GM21360 (cell line): ENCODE measurements at regions not wholly inside any gene's neighbourhood (a gene's known extent, or its start where the extent isn't known, plus 50 kb on each side); places are given as distances from the start of the nearest gene placed in this dataset.
A peak's percentile ranks its signal among the peaks of the same experiment; 100 is the strongest.
"Not testable (repeated sequence)": the region's sequence is repeated elsewhere in the genome, so short reads cannot be mapped to it uniquely, and the experiment has no call there.

Experiments used
- ATAC-seq: cut with Tn5 transposase; IDR thresholded peaks from one replicate; pipeline ENCODE4 v1.9.1; 2021; ENCODE audit warnings: mild to moderate bottlenecking, moderate library complexity; ENCODE audit not compliant: unreplicated experiment

DNA sequence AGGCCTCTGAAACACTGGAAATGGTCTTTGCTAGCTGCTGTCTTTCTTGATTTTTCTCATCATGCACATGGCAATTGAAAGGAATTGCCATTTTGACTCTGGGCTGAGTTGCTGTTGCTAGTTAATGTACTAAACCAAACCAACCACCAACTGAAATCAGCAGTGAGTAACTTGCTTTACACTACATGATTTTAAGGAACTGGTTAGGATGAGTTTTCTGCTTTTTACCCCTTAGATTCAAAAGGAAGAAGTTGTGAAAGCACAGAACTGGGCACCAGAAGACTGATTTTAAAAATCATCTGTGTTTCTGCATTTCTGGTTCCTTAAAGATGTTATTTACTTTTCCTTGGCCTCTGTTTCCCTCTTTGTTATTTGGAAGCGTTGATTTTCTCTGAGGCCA is 361.9 kb downstream of the HLX start:
- no peak for ATAC-seq

DNA sequence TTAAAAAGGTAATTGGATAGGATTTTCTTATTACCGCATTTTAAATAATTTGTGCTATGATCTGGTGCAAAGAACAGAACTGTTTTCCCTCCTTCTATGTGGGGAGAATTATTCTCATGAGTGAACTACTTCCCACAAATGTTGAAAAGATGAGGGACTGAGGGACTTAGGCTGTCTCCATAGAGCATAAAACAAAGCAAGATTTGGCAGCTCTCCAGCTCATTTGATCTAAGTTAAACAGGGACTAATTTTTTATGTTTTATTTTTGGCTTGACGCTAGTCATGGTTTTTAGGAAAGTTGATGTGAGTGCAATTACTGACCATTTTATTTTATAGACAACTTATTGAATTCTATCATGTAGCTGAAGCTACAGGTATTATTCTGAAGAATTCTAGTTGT is 362.3 kb downstream of the HLX start:
- no peak for ATAC-seq

DNA sequence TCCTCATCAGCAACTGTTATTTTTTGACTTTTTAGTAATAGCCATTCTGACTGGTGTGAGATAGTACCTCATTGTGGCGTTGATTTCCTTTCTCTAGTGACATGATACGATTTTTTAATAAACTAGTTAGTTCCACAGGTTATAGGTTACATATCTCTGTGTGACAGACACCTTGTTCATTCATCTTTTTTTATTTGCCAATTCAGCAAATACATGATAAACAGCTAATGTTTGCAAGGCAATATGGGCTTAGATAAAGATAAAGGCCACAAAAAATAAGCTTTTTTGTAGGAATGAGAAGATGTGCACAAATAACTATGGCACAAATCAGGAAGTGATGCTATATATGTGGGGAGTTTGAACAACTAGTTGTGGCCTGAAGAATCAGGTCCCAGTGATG is 366.8 kb downstream of the HLX start:
- no peak for ATAC-seq

DNA sequence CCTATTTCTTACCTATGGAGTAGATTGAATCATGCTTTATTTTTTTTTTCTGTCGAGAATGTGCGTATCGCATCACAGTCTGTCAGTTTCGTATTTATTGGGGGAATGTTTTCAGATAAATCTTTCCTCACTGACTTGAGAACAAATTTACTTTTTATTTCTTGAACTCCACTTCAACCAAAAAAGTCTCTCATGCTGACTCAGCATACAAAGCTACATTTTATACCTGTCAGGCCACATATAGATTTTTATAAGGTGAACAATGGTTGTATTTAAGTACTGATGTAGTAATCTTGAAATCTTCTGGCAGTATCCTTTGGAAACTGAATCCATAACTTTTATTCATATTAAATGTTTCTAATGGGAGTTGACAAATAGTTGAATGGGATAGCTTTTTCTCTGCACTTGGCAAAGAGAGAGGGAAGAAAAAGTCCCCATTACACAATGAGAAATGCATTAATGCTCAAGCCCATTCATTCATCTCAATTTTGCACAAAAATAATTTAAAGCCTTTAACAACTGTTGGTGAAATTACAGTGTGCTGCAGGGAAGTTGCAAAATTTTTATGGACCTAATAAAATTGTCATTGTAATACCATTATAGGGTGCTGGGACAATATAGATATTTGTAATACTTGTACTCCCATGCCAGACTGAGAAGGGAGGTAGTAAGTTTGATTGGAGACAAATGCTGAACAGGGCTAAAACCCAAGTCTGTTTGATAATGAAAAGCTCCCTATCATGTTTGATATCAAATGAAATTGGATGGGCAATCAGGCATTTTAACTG is 367.6 kb downstream of the HLX start:
- ATAC-seq, result no peak

DNA sequence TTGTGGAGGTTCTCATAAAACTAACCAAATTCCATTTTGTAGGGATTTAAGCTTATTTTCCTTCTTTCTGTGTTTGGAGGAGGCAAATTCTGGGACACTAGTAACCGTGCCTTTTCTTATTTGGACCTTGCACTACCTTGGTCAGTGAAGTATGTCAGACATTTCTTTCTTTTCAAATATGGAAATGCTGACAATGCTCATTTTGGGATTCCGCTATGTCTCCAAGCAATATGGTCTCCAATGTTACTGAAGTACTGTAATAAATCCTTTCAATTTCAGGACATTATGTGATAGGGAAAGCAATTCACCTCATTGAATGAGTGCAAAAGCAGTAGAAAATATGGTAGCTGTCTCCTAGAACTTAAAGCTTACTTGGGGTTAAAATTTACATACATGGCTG is 372.3 kb downstream of the HLX start:
- no peak for ATAC-seq

DNA sequence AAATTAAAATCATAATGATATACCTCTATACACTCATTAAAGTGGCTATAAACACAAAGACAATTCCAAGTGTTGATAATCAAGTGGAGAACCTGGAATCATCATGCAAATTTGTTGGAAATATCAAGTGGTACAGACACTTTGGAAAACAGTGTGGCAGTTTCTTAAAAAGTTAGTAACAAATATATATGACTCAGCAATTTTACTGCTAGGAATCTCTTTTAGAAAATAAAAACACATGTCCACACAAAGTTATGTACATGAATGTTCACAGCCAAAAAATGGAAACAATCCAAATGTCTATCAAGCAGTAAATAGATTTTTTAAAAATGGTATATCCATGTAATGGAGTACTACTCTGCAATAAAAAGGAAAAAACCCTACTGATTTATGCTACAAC is 375.6 kb downstream of the HLX start:
- ATAC-seq, result no peak

DNA sequence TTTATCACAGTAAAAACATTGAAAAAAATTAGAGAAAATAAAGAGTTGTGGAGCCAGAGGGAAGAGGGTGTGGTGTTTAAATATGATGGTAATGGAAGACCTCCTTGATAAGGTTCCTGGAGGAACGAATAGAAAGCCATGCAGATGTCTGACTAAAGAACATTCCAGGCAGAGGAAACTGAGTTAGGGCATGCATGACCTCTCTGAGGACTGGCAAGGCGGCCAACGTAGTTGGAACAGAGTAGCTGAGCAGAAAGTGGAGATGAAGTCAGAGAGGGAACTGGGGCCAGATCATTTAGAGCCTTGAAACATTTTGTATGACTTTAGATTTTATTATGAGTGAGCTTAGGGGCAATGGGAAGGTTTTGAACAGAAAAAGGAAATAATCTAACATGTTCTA is 377.5 kb downstream of the HLX start:
- no peak for ATAC-seq

DNA sequence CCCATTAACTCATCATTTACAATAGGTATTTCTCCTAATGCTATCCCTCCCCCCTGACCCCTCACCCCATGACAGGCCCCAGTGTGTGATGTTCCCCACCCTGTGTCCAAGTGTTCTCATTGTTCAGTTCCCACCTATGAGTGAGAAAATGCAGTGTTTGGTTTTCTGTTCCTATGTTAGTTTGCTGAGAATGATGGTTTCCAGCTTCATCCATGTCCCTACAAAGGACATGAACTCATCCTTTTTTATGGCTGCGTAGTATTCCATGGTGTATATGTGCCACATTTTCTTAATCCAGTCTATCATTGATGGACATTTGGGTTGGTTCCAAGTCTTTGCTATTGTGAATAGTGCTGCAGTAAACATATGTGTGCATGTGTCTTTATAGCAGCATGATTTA is 378.3 kb downstream of the HLX start:
- ATAC-seq, result not testable (repeated sequence)

DNA sequence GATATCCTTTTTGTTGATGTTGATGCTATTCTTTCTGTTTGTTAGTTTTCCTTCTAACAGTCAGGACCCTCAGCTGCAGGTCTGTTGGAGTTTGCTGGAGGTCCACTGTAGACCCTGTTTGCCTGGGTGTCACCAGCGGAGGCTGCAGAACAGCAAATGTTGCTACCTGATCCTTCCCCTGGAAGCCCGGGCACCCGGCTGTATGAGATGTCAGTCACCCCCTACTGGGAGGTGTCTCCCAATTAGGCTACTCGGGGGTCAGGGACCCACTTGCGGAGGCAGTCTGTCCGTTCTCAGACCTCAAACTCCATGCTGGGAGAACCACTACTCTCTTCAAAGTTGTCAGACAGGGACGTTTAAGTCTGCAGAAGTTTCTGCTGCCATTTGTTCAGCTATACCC is 383.4 kb downstream of the HLX start:
- ATAC-seq, result not testable (repeated sequence)

DNA sequence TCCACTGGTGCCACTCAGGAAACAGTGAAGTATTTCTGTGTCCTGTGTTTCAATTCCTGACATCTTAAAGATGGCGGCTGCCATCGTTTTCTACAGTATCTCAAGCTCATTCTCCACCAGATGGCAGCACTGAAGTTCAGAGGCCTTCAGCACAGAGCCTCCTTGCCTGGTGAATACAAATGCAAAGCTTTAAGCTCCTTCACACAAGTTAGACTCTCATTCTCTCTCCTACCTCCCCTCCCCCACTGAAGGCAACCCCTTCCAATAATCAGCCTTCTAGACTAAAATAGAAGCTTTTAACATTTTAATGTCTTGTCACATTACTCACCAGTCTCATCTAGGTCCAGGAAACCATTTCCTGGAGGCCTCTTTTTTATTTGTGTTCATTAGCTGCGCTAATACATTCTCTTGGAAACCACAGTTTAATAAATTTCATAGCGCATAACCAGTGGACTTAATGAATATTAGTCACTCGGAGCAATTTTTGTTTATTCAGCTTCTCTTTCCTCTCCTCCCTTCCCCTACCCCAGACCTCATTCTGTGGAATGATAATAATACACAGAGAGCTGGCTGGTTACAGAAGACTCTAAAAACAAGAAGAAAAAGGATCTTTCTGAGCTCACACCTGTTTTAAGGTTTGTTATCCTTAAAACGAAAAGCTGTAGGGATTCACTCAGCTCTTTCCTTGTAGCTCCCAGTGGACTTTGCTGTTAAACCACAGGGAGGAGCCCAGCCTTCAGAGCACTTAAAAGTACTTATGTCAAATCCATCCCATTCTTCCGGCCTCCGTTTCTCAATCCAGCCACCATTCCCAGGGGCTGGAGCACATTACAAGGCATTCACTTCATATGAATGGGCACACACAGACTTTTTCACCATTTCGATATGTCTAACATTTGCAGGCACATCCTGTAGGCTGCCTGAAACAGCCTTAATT is 384.9 kb downstream of the HLX start:
- peak; percentile 96 for ATAC-seq

DNA sequence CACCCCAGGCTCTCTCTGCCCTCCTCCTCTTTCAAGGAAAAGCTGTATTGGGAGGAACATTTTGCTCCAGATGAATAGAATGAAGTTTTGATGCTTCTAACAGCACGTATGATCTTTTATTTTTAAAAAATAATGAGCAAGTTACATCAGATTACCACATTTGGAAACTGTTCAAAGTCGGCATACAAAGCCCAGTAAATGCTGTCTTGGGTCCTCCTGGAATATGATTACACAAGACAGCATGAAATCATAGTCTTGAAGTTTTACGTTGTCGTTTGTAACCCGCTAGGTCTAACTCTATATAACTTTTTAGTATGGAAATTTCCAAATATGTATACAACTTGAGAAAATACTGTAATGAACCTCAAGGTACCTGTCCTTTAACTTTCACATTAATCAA is 385.6 kb downstream of the HLX start:
- ATAC-seq, result no peak

DNA sequence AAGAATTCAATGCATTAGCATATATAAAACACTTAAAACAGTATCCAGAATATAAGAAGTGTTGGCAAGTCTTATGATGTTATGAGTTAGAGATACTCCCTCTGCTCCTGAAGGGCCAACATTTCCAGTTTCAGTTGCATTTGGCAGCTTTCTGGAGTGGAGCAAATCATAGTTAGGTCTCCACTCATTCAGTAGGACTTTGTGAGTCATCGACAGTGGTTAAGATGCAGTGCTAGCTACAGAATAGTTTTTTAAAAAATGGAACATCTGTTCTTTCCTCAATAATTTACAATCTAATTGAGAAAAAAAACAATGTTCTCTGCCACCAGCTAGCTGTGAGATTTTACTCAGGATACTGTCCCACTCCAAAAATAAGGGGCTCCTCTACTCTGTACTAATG is 389.1 kb downstream of the HLX start:
- no peak for ATAC-seq

DNA sequence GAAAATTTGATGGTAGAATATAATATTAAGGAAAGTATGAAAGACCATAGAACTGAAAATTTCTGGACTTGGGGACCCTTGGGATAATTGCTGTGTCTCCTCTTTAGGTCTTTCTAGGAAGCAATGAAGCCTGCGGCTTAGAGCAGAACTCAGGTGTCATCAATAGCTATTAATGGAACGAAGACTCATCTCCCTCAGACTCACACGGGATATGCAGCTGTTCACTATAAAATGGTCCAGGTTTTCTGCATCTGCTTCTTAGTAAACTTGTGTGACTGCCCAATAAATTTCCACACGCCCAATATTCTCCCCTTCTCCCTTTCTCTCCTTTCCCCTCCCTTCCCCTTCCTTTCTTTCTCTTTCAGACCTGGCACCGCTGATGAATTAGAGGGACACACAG is 392.5 kb downstream of the HLX start:
- ATAC-seq, result no peak

DNA sequence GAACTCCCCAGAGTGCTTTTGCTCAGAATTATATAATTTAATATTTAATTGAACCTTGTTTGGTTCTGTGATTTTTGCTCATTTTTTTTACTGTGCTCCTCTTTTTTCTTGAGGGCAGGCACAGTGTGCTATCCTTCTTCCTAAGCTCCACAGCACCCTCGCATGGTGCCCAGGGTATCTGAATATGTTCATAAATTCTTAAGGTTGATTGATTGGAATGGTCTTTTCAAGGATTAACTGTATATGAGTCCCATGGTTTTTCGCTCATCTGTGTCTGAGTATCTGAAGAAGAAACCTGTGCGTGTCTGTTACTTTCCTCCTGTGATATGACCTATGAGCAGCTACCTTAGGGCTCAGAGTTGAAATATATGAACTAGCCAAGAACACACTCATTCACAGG is 393.7 kb downstream of the HLX start:
- no peak for ATAC-seq

DNA sequence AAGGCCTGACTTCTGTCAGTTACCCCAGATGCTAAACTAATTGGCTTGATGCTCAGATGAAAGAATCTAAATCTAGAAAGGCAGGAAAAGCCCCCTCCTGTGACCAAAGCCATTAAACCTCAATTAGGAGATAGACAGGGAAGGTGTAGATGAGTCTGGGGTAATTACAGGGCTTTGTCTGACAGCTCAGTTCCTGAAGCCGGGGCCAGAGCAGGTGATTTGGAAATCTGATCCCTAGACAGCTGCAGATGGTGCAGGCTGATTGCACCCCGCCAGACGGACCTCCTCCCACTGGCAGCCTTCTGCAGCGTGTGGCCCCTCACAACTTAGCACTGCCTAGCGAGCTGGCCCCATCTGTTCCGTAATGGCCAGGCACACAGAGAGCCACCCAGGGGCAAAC is 395.1 kb downstream of the HLX start:
- ATAC-seq, result no peak

DNA sequence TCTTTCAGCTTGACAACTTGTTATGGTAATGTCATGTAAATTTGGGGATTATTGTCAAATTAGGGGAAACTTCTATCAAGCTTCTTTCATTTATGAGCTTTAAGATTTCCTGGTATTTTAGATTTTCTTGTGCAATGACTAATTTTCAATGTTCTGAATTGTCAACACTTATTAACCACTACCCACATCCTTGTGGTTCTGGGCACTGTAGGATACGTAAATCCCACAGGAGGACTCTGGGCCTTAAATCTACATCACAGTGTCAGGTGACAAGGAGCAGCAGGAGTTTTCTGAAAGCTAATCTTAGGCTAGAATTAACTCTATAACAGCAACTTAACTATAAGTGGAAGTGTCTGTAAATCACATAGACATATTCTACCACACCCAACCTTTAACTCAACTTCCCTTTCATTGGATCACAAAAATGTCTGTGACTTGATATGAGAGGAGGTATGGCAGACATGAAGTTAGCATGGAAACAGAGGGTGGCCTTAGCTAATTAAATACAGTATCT is 397.7 kb downstream of the HLX start:
- no peak for ATAC-seq

DNA sequence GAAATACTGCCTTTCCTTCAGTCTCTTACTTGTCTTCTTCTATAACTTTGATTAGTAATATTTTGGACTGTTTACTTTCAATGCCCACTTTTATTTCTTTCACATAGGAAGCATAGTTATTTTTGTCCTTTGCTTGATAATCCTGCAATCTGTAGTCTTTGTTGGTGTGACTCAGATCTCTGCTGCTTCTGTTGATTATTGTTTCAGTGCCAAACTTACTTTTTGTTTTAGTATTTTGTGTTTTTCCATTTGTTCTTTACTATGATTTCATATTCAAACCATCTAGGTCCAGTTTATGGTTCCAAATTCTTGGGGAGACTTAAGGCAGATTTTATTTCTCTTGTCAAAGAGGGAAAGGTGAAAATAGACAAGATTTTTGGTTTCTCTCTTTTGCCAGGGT is 399.9 kb downstream of the HLX start:
- ATAC-seq, result no peak

DNA sequence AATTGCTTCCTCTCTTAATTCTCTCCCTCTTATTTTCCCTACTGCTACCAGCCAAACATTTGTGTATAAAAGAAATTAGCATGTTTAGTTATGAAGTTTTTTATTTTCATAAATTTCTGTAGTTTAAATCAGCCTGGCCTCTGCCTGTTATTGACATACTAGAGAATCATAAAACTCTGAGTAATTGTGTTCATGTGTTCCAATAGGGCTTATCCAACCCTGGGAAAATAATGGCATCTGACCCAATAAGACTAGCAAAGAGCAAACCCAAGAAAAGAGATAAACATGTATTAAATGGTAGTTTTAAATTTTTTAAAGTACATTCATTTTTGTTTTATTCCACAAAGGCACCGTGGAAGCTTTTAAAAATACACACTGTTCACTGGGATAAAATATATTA is 404.3 kb downstream of the HLX start:
- ATAC-seq, result no peak

DNA sequence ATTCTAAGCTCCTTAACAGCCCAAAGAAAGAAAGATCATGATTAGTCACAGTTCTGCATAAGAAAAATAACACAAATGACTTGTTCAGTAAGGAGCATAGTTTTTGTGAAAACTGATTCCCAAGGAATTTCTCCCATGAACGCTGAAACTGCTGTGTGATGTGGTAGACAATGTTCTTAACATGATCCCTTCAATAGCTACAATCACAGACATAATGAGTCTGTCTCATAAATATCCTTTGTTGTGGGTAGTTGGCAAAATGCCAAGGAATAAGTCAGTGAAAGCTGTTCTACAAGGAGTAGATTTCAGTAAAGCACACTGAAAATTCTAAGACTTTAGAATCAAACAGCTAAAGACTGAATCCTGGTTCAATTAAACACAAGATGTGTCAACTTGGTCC is 404.8 kb downstream of the HLX start:
- ATAC-seq, result no peak

DNA sequence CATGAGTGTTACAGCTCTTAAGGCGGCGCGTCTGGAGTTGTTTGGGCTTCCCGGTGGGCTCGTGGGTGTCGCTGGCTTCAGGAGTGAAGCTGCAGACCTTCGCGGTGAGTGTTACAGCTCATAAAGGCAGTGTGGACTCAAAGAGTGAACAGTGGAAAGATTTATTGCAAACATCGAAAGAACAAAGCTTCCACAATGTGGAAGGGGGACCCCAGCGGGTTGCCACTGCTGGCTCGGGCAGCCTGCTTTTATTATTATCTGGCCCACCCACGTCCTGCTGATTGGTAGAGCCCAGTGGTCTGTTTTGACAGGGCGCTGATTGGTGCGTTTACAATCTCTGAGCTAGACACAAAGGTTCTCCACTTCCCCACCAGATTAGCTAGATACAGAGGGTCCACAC is 405.7 kb downstream of the HLX start:
- ATAC-seq, result not testable (repeated sequence)

DNA sequence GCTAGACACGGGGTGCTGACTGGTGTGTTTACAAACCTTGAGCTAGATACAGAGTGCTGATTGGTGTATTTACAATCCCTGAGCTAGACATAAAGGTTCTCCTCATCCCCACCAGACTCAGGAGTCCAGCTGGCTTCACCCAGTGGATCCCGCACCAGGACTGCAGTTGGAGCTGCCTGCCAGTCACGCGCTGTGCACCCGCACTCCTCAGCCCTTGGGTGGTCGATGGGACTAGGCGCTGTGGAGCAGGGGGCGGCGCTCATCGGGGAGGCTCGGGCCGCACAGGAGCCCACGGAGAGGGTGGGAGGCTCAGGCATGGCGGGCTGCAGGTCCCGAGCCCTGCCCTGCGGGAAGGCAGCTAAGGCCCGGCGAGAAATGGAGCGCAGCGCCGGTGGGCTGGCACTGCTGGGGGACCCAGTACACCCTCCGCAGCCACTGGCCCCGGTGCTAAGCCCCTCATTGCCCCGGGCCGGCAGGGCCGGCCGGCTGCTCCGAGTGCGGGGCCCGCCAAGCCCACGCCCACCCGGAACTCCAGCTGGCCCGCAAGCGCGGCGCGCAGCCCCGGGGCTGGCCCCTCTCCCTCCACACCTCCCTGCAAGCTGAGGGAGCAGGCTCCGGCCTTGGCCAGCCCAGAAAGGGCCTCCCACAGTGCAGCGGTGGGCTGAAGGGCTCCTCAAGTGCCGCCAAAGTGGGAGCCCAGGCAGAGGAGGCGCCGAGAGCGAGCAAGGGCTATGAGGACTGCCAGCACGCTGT is 406.4 kb downstream of the HLX start:
- not testable (repeated sequence) for ATAC-seq
